OCI-LY7 (cell line): ENCODE measurements at regions not wholly inside any gene's neighbourhood (a gene's known extent, or its start where the extent isn't known, plus 50 kb on each side); places are given as distances from the start of the nearest gene placed in this dataset.

Experiments used
- BruUV-seq: library from RNA; stranded (reverse); fragments of 400-500 nt; replicated peaks from 2 replicates; lab custom pipeline; 2021; lab: Mats Ljungman, UMichigan
- CTCF ChIA-PET: fragments of 300-600 bp; sonication (Branson Sonifier 250); formaldehyde crosslinking; loops from one replicate; lab custom pipeline; 2022; ENCODE audit warnings: antibody characterized with exemption; ENCODE audit not compliant: unreplicated experiment; lab: Charles Lee
- POLR2A ChIA-PET: fragments of 300-600 bp; sonication (Branson Sonifier 250); formaldehyde crosslinking; loops from one replicate; lab custom pipeline; 2022; ENCODE audit warnings: antibody characterized with exemption; lab: Charles Lee
- DNase-seq: peaks from one replicate; pipeline ENCODE4 v3.0.0-alpha.2; 2015; ENCODE audit warnings: low spot score
- H2AFZ ChIP-seq: fragments of 200-600 bp; sonication (generic), shearing (Covaris generic); 2 replicates; pipeline ENCODE4 v1.6.1; 2014; ENCODE audit warnings: mild to moderate bottlenecking, antibody characterized with exemption, low read length, moderate library complexity
- H3K27ac ChIP-seq: fragments of 200-600 bp; sonication (generic); 2 replicates; pipeline ENCODE4 v1.5.1; 2014; ENCODE audit warnings: mixed run types, low read depth, mild to moderate bottlenecking, moderate library complexity, low read length, inconsistent platforms; ENCODE audit not compliant: poor library complexity, severe bottlenecking
- H3K36me3 ChIP-seq: fragments of 200-600 bp; sonication (generic); 2 replicates; pipeline ENCODE4 v1.6.1; 2014; ENCODE audit warnings: mild to moderate bottlenecking, antibody characterized with exemption, low read length, moderate library complexity, mixed read lengths; ENCODE audit not compliant: insufficient read depth
- H3K4me1 ChIP-seq: fragments of 200-600 bp; sonication (generic); 2 replicates; pipeline ENCODE4 v1.5.1; 2014; ENCODE audit warnings: mild to moderate bottlenecking, low read length; ENCODE audit not compliant: insufficient read depth, poor library complexity, severe bottlenecking
- H3K4me2 ChIP-seq: fragments of 200-600 bp; sonication (generic); 2 replicates; pipeline ENCODE4 v1.6.1; 2014; ENCODE audit warnings: mild to moderate bottlenecking, low read length
- H3K4me3 ChIP-seq: fragments of 200-600 bp; sonication (generic); 2 replicates; pipeline ENCODE4 v1.5.1; 2014; ENCODE audit warnings: mild to moderate bottlenecking, low read depth, low read length; ENCODE audit not compliant: poor library complexity, severe bottlenecking
- H3K79me2 ChIP-seq: fragments of 200-600 bp; sonication (generic); 2 replicates; pipeline ENCODE4 v1.6.1; 2016; ENCODE audit warnings: low read depth, mild to moderate bottlenecking, low read length, moderate library complexity, mixed read lengths; ENCODE audit not compliant: insufficient read depth
- H3K9me2 ChIP-seq: fragments of 200-600 bp; sonication (generic); 2 replicates; pipeline ENCODE4 v1.6.1; 2016; ENCODE audit warnings: mild to moderate bottlenecking, low read length, mixed read lengths; ENCODE audit not compliant: insufficient read depth
- H3K9me3 ChIP-seq: fragments of 200-600 bp; sonication (generic); 2 replicates; pipeline ENCODE4 v1.6.1; 2014; ENCODE audit warnings: mild to moderate bottlenecking, mixed run types, low read length, mixed read lengths
- H4K20me1 ChIP-seq: fragments of 200-600 bp; sonication (generic); 2 replicates; pipeline ENCODE4 v1.6.1; 2014; ENCODE audit warnings: mild to moderate bottlenecking, antibody characterized with exemption, low read length, moderate library complexity, mixed read lengths; ENCODE audit not compliant: insufficient read depth
- EZH2phosphoT487 ChIP-seq: fragments of 200-600 bp; sonication (generic); IDR thresholded peaks from 2 replicates; pipeline ENCODE4 v1.6.1; 2018; ENCODE audit warnings: low read depth, borderline replicate concordance, mild to moderate bottlenecking, mixed run types, antibody characterized with exemption, low read length, moderate library complexity, mixed read lengths
- intact Hi-C: fragments of 100-400 bp; cut with micrococcal nuclease; formaldehyde crosslinking; loops from one replicate; pipeline ENCODE4 v1.10.0; 2022; ENCODE audit not compliant: unreplicated experiment
- TF ChIP-seq, protein P1 (sequence below): fragments of 200-600 bp; sonication (generic); conservative IDR thresholded peaks from 2 replicates; pipeline ENCODE4 v1.5.1; 2014; ENCODE audit warnings: mild to moderate bottlenecking, antibody characterized with exemption, low read length, moderate library complexity, mixed read lengths

DNA sequence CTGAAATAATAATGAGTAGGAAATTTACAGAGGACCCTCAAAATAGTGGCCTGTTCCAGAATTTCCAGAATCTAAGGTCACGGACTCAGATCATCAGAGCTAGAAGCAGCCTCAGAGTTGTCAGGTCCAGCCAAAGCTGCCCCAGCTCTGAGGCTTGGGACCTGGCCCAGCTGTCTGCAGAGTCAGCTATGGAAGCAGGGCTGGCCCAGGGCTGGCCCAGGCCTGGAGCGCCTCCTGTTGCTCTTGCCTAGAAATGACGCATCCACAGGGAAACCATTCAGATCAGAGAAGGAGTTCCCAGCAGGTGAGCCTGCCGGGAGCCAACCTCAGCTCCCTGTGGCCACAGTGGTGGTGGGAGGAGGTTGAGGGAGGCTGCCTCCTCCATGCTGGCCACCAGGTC, 106.7 kb upstream of the ARL4C start:
- no TSS peak for BruUV-seq
- H3K4me3 ChIP-seq, result no peak overlapping the region
- TF ChIP-seq, protein P1, sequence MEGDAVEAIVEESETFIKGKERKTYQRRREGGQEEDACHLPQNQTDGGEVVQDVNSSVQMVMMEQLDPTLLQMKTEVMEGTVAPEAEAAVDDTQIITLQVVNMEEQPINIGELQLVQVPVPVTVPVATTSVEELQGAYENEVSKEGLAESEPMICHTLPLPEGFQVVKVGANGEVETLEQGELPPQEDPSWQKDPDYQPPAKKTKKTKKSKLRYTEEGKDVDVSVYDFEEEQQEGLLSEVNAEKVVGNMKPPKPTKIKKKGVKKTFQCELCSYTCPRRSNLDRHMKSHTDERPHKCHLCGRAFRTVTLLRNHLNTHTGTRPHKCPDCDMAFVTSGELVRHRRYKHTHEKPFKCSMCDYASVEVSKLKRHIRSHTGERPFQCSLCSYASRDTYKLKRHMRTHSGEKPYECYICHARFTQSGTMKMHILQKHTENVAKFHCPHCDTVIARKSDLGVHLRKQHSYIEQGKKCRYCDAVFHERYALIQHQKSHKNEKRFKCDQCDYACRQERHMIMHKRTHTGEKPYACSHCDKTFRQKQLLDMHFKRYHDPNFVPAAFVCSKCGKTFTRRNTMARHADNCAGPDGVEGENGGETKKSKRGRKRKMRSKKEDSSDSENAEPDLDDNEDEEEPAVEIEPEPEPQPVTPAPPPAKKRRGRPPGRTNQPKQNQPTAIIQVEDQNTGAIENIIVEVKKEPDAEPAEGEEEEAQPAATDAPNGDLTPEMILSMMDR, result no peak
- TF ChIP-seq EZH2phosphoT487, result no peak
- H2AFZ ChIP-seq, result no peak overlapping the region
- no peaks in the 10 kb centered on the region for H4K20me1 ChIP-seq
- H3K4me1 ChIP-seq, result no peaks in the 10 kb centered on the region
- intact Hi-C loops, result no loop called here
- H3K9me2 ChIP-seq, result no peaks in the 10 kb centered on the region
- no peaks in the 10 kb centered on the region for H3K9me3 ChIP-seq
- DNase-seq, result no peak
- H3K36me3 ChIP-seq, result no peaks in the 10 kb centered on the region
- no peaks in the 10 kb centered on the region for H3K79me2 ChIP-seq
- POLR2A ChIA-PET, result no interaction called here
- CTCF ChIA-PET, result no interaction called here
- no peak overlapping the region for H3K27ac ChIP-seq
- H3K4me2 ChIP-seq, result no peak overlapping the region

DNA sequence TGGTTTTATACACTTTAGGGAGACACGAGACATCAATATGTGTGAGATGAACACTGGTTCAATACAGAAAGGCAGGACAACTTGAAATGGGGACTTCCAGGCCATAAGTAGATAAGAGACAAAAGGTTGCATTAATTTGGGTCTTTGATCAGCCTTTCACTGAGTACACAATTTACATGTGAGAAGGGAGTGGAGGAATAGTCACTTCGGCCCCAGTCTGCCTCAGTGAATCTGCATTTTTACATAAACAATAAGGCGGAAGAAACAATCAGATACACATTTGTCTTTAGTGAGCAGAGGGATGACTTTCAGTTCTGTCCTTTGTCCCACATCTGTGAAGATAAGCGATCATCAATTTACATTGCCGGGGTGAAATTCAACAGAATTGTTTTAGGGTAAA, 104.3 kb upstream of the ARL4C start:
- no peak overlapping the region for H2AFZ ChIP-seq
- ChIA-PET POLR2A (interaction anchor here (0.8 kb wide), 1 partner anchor 29 kb away, joined by 3 read pairs; no protein-coding TSS in a partner anchor), CTCF (interaction anchor here (1.5 kb wide), 1 partner anchor 10 kb away, joined by 4 read pairs; no protein-coding TSS in a partner anchor)
- no peak overlapping the region for H3K4me3 ChIP-seq
- DNase-seq, result no peak
- no peaks in the 10 kb centered on the region for H3K79me2 ChIP-seq
- no peaks in the 10 kb centered on the region for H4K20me1 ChIP-seq
- no peaks in the 10 kb centered on the region for H3K9me2 ChIP-seq
- no peak for TF ChIP-seq EZH2phosphoT487
- no peak overlapping the region for H3K27ac ChIP-seq
- H3K9me3 ChIP-seq, result no peaks in the 10 kb centered on the region
- H3K4me1 ChIP-seq, result no peaks in the 10 kb centered on the region
- H3K36me3 ChIP-seq, result no peaks in the 10 kb centered on the region
- intact Hi-C loops, result no loop called here
- BruUV-seq, result no TSS peak
- no peak overlapping the region for H3K4me2 ChIP-seq

GRCh38 chr2:234597576-234597861, 100.6 kb upstream of the ARL4C start:
- no peaks in the 10 kb centered on the region for H3K9me2 ChIP-seq
- ChIA-PET CTCF (no interaction called here), POLR2A (interaction anchor here (0.6 to 0.7 kb wide), 2 partner anchors 23 to 297 kb away, joined by 3 to 5 read pairs; no protein-coding TSS in a partner anchor)
- no TSS peak for BruUV-seq
- H3K27ac ChIP-seq, result no peak overlapping the region
- no peaks in the 10 kb centered on the region for H3K36me3 ChIP-seq
- intact Hi-C loops, result no loop called here
- no peak overlapping the region for H3K4me2 ChIP-seq
- H3K4me1 ChIP-seq, result no peaks in the 10 kb centered on the region
- no peak for DNase-seq
- H2AFZ ChIP-seq, result no peak overlapping the region
- H4K20me1 ChIP-seq, result no peaks in the 10 kb centered on the region
- TF ChIP-seq EZH2phosphoT487, result no peak
- TF ChIP-seq, protein P1, result no peak
- no peaks in the 10 kb centered on the region for H3K79me2 ChIP-seq
- no peak overlapping the region for H3K4me3 ChIP-seq
- H3K9me3 ChIP-seq, result no peaks in the 10 kb centered on the region
